CD14-positive monocyte (primary cell): ENCODE measurements at regions not wholly inside any gene's neighbourhood (a gene's known extent, or its start where the extent isn't known, plus 50 kb on each side); places are given as distances from the start of the nearest gene placed in this dataset.

Source experiments
- DNase-seq, 3 donors: peaks; one replicate each; pipeline ENCODE4 v3.0.0-alpha.2; 2011 to 2022
- H2AFZ ChIP-seq: 2 replicates; pipeline ENCODE4 v1.6.0; 2012; ENCODE audit warnings: mild to moderate bottlenecking, low read depth, low read length, inconsistent platforms; ENCODE audit not compliant: insufficient read depth, poor library complexity, severe bottlenecking
- H3K27ac ChIP-seq, 2 donors: 1 replicate in 1 of 2; 2 replicates in 1 of 2; pipeline ENCODE4 v1.5.1; 2012 to 2013; ENCODE audit warnings: low read length in 2 of 2, control low read depth in 1 of 2, inconsistent platforms in 1 of 2, low read depth in 1 of 2, mild to moderate bottlenecking in 1 of 2
- H3K27me3 ChIP-seq, 2 donors: one replicate each; pipeline versions ENCODE4 v1.6.0 to v1.6.1; 2011 to 2013; ENCODE audit warnings: low read length in 2 of 2; ENCODE audit not compliant: control insufficient read depth in 2 of 2, insufficient read depth in 2 of 2
- H3K36me3 ChIP-seq, 2 donors: replicated peaks in 1 of 2; 1 replicate in 1 of 2; 2 replicates in 1 of 2; pipeline versions ENCODE4 v1.5.1 to v1.6.1; 2012 to 2013; ENCODE audit warnings: low read length in 2 of 2, control low read depth in 1 of 2, inconsistent platforms in 1 of 2, mild to moderate bottlenecking in 1 of 2; ENCODE audit not compliant: insufficient read depth in 2 of 2, control insufficient read depth in 1 of 2
- H3K4me1 ChIP-seq, 2 donors: 1 replicate in 1 of 2; 2 replicates in 1 of 2; pipeline versions ENCODE4 v1.5.1 to v1.6.1; 2012 to 2013; ENCODE audit warnings: low read length in 2 of 2, control low read depth in 1 of 2, inconsistent platforms in 1 of 2, mild to moderate bottlenecking in 1 of 2, moderate library complexity in 1 of 2; ENCODE audit not compliant: insufficient read depth in 2 of 2, control insufficient read depth in 1 of 2
- H3K4me2 ChIP-seq: replicated peaks from 2 replicates; pipeline ENCODE3; 2012; ENCODE audit warnings: low read length, moderate library complexity, mild to moderate bottlenecking; ENCODE audit not compliant: poor library complexity, severe bottlenecking; ENCODE audit errors: extremely low read depth
- H3K4me3 ChIP-seq, 3 experiments: fragments of 200-600 bp in 1 of 3; sonication (generic) in 1 of 3; replicated peaks in 1 of 3; 1 replicate in 2 of 3; 2 replicates in 1 of 3; pipeline ENCODE4 v1.5.1; 2011 to 2013; ENCODE audit warnings: low read length in 3 of 3, mild to moderate bottlenecking in 3 of 3, control low read depth in 2 of 3, low read depth in 2 of 3, inconsistent platforms in 1 of 3, moderate library complexity in 1 of 3
- H3K79me2 ChIP-seq: 2 replicates; pipeline ENCODE4 v1.6.0; 2012; ENCODE audit warnings: mild to moderate bottlenecking, control low read depth, inconsistent platforms, low read length, moderate library complexity; ENCODE audit not compliant: insufficient read depth
- H3K9ac ChIP-seq: 2 replicates; pipeline ENCODE4 v1.6.0; 2017; ENCODE audit warnings: low read length, mild to moderate bottlenecking; ENCODE audit not compliant: insufficient read depth, poor library complexity, severe bottlenecking
- H3K9me3 ChIP-seq, 2 donors: replicated peaks in 1 of 2; 1 replicate in 1 of 2; 2 replicates in 1 of 2; pipeline versions ENCODE4 v1.5.1 to v1.6.1; 2012 to 2013; ENCODE audit warnings: low read length in 2 of 2, control low read depth in 1 of 2; ENCODE audit not compliant: control insufficient read depth in 1 of 2, insufficient read depth in 1 of 2
- H4K20me1 ChIP-seq: 2 replicates; pipeline ENCODE4 v1.6.0; 2012; ENCODE audit warnings: mild to moderate bottlenecking, low read length, control low read depth, moderate library complexity; ENCODE audit not compliant: insufficient read depth
- H3K27ac Mint-ChIP-seq, 7 donors: one replicate each; pipeline ENCODE4 v1.8.0; 2020; ENCODE audit warnings: mild to moderate bottlenecking in 7 of 7, mixed read lengths in 7 of 7, moderate library complexity in 6 of 7, inconsistent platforms in 2 of 7
- H3K27me3 Mint-ChIP-seq, 3 donors: one replicate each; pipeline ENCODE4 v1.8.0; 2021 to 2022; ENCODE audit warnings: low read depth in 3 of 3, mild to moderate bottlenecking in 3 of 3, mixed read lengths in 3 of 3, moderate library complexity in 3 of 3, inconsistent platforms in 1 of 3
- H3K36me3 Mint-ChIP-seq, 2 donors: one replicate each; pipeline ENCODE4 v1.8.0; 2020; ENCODE audit warnings: mixed read lengths in 2 of 2, inconsistent platforms in 1 of 2, mild to moderate bottlenecking in 1 of 2
- H3K4me1 Mint-ChIP-seq: one replicate; pipeline ENCODE4 v1.8.0; 2020; ENCODE audit warnings: mild to moderate bottlenecking, mixed read lengths
- H3K4me3 Mint-ChIP-seq, 2 donors: one replicate each; pipeline ENCODE4 v1.8.0; 2020; ENCODE audit warnings: mild to moderate bottlenecking in 2 of 2, mixed read lengths in 2 of 2, moderate library complexity in 1 of 2
- H3K9me3 Mint-ChIP-seq, 7 donors: one replicate each; pipeline ENCODE4 v1.8.0; 2020 to 2022; ENCODE audit warnings: mixed read lengths in 7 of 7, mild to moderate bottlenecking in 6 of 7, moderate library complexity in 6 of 7, inconsistent platforms in 2 of 7
- CTCF ChIP-seq: fragments of 200-600 bp; IDR thresholded peaks from one replicate; pipeline ENCODE4 v1.8.0; 2022; ENCODE audit warnings: antibody characterized with exemption, mild to moderate bottlenecking
- WGBS: methylation state at CpG from one replicate; pipeline ENCODE4 v1.1.5; 2013; ENCODE audit warnings: missing lambda C conversion rate; ENCODE audit not compliant: insufficient coverage; 5-methylcytosine and 5-hydroxymethylcytosine counted together
- intact Hi-C, 2 donors: fragments of 100-400 bp; cut with micrococcal nuclease; formaldehyde crosslinking; loops; one replicate each; pipeline versions ENCODE4 v1.15.0 to v1.15.1; 2023

GRCh38 chr18:39453882-39454281, 1888.3 kb upstream of the CELF4 start:
- no peak overlapping the region for H3K27ac ChIP-seq
- peak overlapping the region; percentile 18 for H3K9ac ChIP-seq

DNA sequence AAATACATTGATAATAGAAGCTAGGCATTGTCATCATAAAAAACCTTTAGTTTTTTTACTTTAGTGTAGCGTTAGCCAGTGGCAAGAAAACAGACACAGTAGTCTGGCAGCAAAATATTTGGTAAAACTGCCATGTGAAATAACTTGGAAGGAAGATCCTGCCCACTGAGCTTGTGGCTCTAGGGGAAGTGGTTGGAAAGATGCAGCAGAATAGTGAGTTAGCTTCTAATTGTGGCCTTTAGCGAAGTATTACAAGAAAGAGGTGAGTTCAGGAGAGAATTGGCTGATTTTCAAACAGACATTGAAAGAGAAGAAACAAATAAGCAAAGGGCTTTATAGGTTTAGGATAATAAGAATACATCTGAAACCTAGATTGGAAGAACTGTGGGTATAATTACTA, 1887.8 kb upstream of the CELF4 start:
- peaks cover 0 to under 1% (median 0%) of the 10 kb centered on the region in 7 donors for H3K9me3 Mint-ChIP-seq
- no peak overlapping the region for H3K27ac Mint-ChIP-seq
- Histone ChIP-seq H3K4me3 (no peak overlapping the region), H4K20me1 (no peaks in the 10 kb centered on the region), H3K79me2 (no peaks in the 10 kb centered on the region), H2AFZ (peak overlapping the region; percentile 59), H3K9me3 (no peaks in the 10 kb centered on the region), H3K4me1 (no peaks in the 10 kb centered on the region), H3K9ac (no peak overlapping the region), H3K4me2 (peak overlapping the region; percentile 32), H3K27ac (no peak overlapping the region), H3K27me3 (no peaks in the 10 kb centered on the region), H3K36me3 (no peaks in the 10 kb centered on the region)
- intact Hi-C loops: no loop called here
- 17% methylated on average over 2 of the region's 2 CpGs for WGBS
- DNase-seq: no peak
- TF ChIP-seq CTCF: no peak
- H3K4me3 Mint-ChIP-seq: no peak overlapping the region
- no peaks in the 10 kb centered on the region for H3K36me3 Mint-ChIP-seq
- peaks cover 10% of the 10 kb centered on the region for H3K4me1 Mint-ChIP-seq
- no peaks in the 10 kb centered on the region for H3K27me3 Mint-ChIP-seq

More at GRCh38 chr18:39453882-39454281, 1888.3 kb upstream of the CELF4 start:
- peak overlapping the region; percentile 32 for H3K4me2 ChIP-seq
- no peaks in the 10 kb centered on the region for H4K20me1 ChIP-seq
- WGBS: no CpG with 5 or more reads among the region's 2 CpGs
- no peak for TF ChIP-seq CTCF
- H3K4me1 ChIP-seq: no peaks in the 10 kb centered on the region
- no peaks in the 10 kb centered on the region for H3K27me3 ChIP-seq
- Mint-ChIP-seq H3K4me3 (peak overlapping the region in 1 of 2 donors; percentile 8), H3K27me3 (no peaks in the 10 kb centered on the region), H3K27ac (no peak overlapping the region), H3K36me3 (peaks cover 0 to 1% of the 10 kb centered on the region in 2 donors), H3K9me3 (peaks cover 0 to 5% (median 2%) of the 10 kb centered on the region in 7 donors), H3K4me1 (peaks cover 10% of the 10 kb centered on the region)
- no peaks in the 10 kb centered on the region for H3K36me3 ChIP-seq
- H3K4me3 ChIP-seq: peak overlapping the region in 2 of 3 experiments; percentile 7 to 20
- H3K79me2 ChIP-seq: no peaks in the 10 kb centered on the region
- intact Hi-C loops: no loop called here
- H2AFZ ChIP-seq: peak overlapping the region; percentile 59
- DNase-seq: no peak
- H3K9me3 ChIP-seq: no peaks in the 10 kb centered on the region
